ENCODE measurements at regions not wholly inside any gene's neighbourhood (a gene's known extent, or its start where the extent isn't known, plus 50 kb on each side); places are given as distances from the start of the nearest gene placed in this dataset.
"Not testable (repeated sequence)": the region's sequence is repeated elsewhere in the genome, so short reads cannot be mapped to it uniquely, and the experiment has no call there.

- DNase-seq = no peak
Measured at GRCh38 chr11:37370817-37371216, 772.8 kb upstream of the RAG2 start.

- no peak for DNase-seq
Measured at GRCh38 chr11:37364246-37364839, 766.3 kb upstream of the RAG2 start.

- no peak for DNase-seq
Measured at GRCh38 chr11:37353192-37353591, 755.2 kb upstream of the RAG2 start.

- DNase-seq = no peak
Measured at GRCh38 chr11:37352485-37352884, 754.4 kb upstream of the RAG2 start.

- no peak for DNase-seq
Measured at GRCh38 chr11:37343290-37343689, 745.3 kb upstream of the RAG2 start.

GRCh38 chr11:37336401-37336800 is 738.4 kb upstream of the RAG2 start:
- no peak for DNase-seq

- DNase-seq = no peak
Measured at GRCh38 chr11:37333345-37333744, 735.3 kb upstream of the RAG2 start.

- DNase-seq = no peak
Measured at GRCh38 chr11:37323843-37324242, 725.8 kb upstream of the RAG2 start.

- DNase-seq = no peak
Measured at GRCh38 chr11:37322333-37323194, 724.5 kb upstream of the RAG2 start.

GRCh38 chr11:37320921-37321320 is 722.9 kb upstream of the RAG2 start:
- no peak for DNase-seq

- DNase-seq = no peak
Measured at GRCh38 chr11:37317803-37318202, 719.8 kb upstream of the RAG2 start.

GRCh38 chr11:37313266-37313665 is 715.2 kb upstream of the RAG2 start:
- no peak for DNase-seq

GRCh38 chr11:37306563-37306962 is 708.5 kb upstream of the RAG2 start:
- no peak for DNase-seq

- not testable (repeated sequence) for DNase-seq
Measured at GRCh38 chr11:37301405-37301804, 703.4 kb upstream of the RAG2 start.

GRCh38 chr11:37298173-37298572 is 700.1 kb upstream of the RAG2 start:
- no peak for DNase-seq

- DNase-seq = no peak
Measured at GRCh38 chr11:37286890-37287289, 688.9 kb upstream of the RAG2 start.

GRCh38 chr11:37282367-37282766 is 684.3 kb upstream of the RAG2 start:
- DNase-seq = no peak

- no peak for DNase-seq
Measured at GRCh38 chr11:37280200-37280599, 682.2 kb upstream of the RAG2 start.

GRCh38 chr11:37277896-37278465 is 679.9 kb upstream of the RAG2 start:
- no peak for DNase-seq

GRCh38 chr11:37264783-37265182 is 666.7 kb upstream of the RAG2 start:
- no peak for DNase-seq

GRCh38 chr11:37264060-37264459 is 666.0 kb upstream of the RAG2 start:
- no peak for DNase-seq

GRCh38 chr11:37263467-37263866 is 665.4 kb upstream of the RAG2 start:
- DNase-seq = not testable (repeated sequence)

- DNase-seq = no peak
Measured at GRCh38 chr11:37259734-37260133, 661.7 kb upstream of the RAG2 start.

GRCh38 chr11:37248145-37248544 is 650.1 kb upstream of the RAG2 start:
- no peak for DNase-seq
